ENCODE measurements at regions not wholly inside any gene's neighbourhood (a gene's known extent, or its start where the extent isn't known, plus 50 kb on each side); places are given as distances from the start of the nearest gene placed in this dataset.

DNA sequence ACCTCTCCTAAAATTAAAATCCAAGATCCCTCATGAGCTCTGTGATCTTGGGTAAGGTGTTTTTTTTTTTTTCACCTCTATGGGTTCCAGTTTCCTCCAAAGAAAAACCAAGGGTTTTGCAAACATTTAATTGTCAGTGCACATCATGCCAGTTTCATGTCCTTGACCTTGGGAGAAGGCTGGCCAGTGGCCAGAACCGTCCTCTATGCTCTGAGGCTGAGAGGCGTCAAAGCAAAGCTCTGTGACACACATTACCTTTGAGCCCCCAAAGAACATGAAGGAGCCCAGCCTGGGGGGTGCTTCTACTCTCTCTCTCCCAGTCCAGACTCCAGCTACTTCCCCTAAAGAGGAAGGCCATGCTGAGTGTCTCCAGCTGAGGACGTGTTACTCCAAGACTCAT lies 145.5 kb upstream of the TMEM132C start:
- no peak for TF ChIP-seq CTCF (conservative IDR thresholded peaks at IDR 0.05)
- no peak for TF ChIP-seq ZFX (IDR thresholded peaks at IDR 0.05)
